Ishikawa (cell line): ENCODE measurements at regions not wholly inside any gene's neighbourhood (a gene's known extent, or its start where the extent isn't known, plus 50 kb on each side); places are given as distances from the start of the nearest gene placed in this dataset.

Experiments used
- CEBPB ChIP-seq: IDR thresholded peaks from 2 replicates; pipeline ENCODE4 v1.6.1; 2012
- EGR1 ChIP-seq: IDR thresholded peaks from 2 replicates; pipeline ENCODE4 v1.6.1; 2012
- FOXM1 ChIP-seq: IDR thresholded peaks from 2 replicates; pipeline ENCODE4 v1.6.1; 2012; ENCODE audit warnings: low read depth, borderline replicate concordance
- MAX ChIP-seq: IDR thresholded peaks from 2 replicates; pipeline ENCODE4 v1.6.1; 2012
- NFIC ChIP-seq: IDR thresholded peaks from 2 replicates; pipeline ENCODE4 v1.6.1; 2012
- TAF1 ChIP-seq: IDR thresholded peaks from 2 replicates; pipeline ENCODE4 v1.6.1; 2012; ENCODE audit warnings: low read depth, mild to moderate bottlenecking
- YY1 ChIP-seq: IDR thresholded peaks from 2 replicates; pipeline ENCODE4 v1.6.1; 2012; ENCODE audit warnings: low read depth
- ZBTB7A ChIP-seq: IDR thresholded peaks from 2 replicates; pipeline ENCODE4 v1.6.1; 2012; ENCODE audit warnings: low read depth

- TF ChIP-seq CEBPB (no peak), EGR1 (no peak), TAF1 (no peak), YY1 (no peak), MAX (no peak), NFIC (no peak), ZBTB7A (no peak), FOXM1 (no peak)
Measured at GRCh38 chr5:56409331-56410190, 176.4 kb upstream of the ANKRD55 start.
